HG03103 (cell line): ENCODE measurements at regions not wholly inside any gene's neighbourhood (a gene's known extent, or its start where the extent isn't known, plus 50 kb on each side); places are given as distances from the start of the nearest gene placed in this dataset.
"Not testable (repeated sequence)": the region's sequence is repeated elsewhere in the genome, so short reads cannot be mapped to it uniquely, and the experiment has no call there.

ENCODE experiments used
- ATAC-seq: cut with Tn5 transposase; IDR thresholded peaks from one replicate; pipeline ENCODE4 v1.9.1; 2021; ENCODE audit warnings: low read depth; ENCODE audit not compliant: unreplicated experiment

DNA sequence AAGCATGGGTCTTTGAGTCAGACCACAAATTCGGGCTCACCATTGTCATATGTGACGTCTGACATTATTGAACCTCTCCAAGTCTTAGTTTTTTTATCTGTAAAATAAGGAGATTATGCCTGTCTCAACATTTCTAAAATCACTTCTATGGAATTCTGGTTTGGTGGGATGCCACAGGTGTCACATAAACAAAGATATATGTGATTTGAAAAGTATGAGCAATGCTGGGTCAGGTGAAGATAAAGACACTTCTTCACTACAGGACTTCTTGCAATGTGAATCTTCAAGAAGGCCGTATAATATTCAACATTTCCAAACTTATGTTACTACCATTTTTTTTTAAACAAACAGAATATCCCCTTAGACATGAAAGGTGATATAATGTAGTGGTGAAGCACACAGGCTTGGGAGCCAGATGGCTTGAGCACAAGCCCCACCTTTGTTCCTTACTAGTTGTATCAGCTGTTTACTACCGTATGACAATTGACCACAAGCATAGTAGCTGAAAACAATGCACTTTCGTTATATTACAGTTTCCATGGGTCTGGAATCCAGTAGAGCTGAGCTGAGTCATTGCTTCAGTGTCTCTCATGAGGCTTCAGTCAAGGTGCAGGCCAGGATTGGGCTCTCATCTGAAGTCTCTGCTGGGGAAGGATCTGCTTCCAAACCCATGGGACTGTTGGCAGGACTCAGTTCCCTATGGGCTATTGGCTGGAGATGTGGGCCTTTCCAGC lies 87.7 kb downstream of the UTP18 start:
- ATAC-seq, result no peak

DNA sequence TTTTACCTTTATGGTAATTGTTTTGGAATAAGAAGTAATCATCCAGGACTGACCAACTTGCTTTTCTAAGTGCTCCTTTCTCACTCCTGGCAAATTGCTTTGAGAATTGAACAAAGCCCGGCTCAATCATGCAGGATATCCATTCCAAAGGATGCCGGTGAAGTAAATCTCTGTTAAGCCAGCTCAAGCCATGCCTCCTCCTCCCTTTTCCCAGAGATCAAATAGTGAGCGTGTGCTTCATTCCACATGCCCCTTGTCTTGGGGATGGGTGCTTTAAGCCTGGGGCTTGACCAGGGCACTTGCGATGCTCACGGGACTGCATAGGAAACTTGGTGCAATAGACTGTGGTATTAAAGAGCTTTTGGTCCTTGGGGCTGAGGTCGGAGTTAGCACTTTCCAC lies 90.7 kb downstream of the UTP18 start:
- no peak for ATAC-seq

DNA sequence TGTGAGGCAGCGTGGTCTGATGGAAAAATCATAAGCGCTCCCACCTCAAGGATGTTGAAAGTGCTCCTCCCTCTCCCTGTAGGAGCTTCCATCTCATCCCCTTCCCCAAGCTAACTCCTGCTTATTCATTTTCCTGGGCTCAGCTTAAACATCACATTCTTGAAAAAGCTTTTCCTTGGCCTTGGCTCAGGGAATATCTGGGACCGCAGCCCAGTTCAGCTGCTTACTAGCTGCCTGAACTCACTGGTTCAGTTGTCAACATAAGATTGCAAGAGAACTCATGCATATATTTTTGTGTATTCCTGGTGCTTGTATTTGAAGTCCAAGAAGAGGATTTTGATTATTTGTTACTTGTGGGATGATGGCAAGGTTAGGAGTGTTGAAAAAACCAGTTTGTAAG lies 91.5 kb downstream of the UTP18 start:
- no peak for ATAC-seq

DNA sequence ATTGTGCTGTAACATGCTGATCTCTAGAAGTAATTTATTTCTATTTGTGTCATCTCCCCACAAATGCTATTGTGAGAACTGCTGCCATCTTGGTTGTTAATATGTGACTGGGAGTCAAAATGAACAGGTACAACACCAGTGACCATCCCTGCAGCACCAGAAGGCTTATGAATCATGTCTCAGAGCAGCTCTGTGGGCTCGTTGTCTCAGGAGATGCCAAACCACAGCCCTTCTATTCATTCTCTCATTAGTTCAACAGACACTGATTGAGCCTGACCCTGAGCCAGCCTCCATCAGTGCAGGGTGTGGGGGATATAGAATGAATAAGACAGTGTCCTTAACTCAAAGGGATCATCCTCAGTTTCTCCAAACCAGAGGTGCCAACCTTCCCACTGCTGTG lies 92.5 kb downstream of the UTP18 start:
- no peak for ATAC-seq

DNA sequence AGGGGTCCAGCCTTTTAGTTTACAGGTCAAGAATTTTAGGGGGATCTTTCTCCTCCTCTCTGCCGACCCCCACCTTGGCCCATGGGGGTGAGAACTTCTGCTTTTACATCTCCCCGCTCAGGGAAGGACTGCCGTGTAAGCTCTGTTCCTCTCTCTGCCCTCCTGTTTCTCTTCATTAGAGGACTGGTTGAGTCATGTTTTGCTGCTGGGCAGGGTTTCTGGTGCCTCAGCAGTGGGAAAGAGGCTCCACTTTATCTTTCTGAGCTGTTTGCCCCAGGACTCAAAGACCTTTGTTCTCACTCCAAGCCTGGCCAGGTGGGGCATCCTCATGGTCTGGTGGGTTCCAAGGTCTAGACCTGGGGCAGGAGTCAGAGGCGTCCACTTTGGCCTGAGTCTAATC lies 93.0 kb downstream of the UTP18 start:
- ATAC-seq, result no peak

DNA sequence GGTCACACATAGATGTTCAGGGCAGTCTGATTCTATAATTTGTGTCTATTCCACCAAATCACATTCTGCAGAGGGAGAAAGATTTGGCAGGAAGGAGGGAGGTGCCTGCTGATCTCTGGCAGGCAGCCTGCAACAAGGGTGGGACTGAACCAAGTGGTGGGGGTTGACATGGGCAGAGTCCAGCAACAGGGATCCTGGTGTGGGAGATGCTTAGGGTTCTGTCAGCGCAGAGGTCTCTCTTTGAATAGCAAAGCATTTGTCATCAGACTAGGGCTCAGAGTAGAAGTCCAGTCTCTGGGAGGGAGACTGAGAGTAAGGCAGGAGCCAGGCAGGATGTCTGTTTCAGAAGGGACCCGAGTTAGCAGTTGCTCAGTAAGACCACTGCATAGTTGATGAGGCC lies 94.6 kb downstream of the UTP18 start:
- no peak for ATAC-seq

DNA sequence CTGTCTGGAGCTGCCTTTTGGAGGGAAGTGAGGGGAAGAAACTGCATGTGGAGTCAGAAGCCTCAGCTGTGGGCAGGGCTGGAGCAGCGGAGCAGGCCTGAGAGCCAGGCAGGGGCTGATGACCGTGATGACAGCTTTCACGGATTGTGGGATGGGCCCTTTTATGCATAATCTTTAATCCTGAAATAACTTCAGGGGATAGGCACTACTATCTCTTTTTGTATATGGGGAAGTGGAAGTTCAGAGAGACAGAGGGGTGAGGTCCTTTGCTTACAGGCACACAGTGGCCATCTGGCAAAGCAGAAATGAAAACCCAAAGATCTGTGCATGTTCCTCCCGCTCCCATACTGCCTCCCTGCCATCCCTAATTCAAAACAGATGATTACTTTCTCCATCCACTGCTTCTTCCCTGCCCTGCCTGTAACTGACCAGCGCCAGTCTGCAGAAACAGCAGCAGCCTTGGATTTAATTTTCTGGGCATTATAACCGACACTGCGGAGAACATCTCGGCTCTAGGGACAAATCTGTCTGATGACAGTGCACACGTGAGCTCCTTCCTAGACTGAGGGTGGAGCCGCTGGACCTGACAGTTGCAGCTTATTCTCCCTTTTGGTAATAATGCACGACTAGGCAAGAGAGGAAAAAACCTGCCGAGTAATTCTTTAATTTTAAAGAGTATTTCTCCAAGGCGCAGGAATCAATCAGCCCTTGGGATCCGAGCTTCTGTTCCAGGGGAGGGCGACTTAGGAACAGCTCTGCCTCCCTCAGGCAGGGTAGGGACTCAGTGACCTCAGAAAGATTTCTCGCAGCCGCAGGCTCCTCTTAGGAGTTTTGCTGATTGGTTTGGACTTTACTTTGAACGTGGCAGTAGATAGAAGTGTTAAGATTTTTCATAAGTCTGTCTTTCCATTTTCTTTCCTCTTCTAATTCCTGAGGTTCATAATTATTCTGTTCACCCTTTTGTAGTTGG lies 95.4 kb downstream of the UTP18 start:
- no peak for ATAC-seq

DNA sequence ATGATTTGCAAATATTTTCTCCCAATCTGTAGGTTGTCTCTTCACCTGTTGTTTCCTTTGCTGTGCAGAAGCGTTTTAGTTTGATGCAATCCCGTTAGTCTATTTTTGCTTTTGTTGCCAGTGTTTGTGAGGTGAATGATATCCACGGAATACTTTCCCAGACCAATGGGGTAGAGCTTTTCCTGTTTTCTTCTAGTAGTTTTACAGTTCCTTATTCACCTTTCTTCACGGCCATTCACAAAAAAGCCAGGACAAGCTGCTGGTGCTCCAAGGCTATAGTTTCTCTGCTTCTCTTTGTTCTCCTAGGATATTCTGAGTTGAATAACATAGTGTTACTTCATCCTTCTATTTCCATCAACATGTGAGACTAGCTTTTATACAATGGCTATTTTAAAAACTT lies 98.7 kb downstream of the UTP18 start:
- no peak for ATAC-seq

DNA sequence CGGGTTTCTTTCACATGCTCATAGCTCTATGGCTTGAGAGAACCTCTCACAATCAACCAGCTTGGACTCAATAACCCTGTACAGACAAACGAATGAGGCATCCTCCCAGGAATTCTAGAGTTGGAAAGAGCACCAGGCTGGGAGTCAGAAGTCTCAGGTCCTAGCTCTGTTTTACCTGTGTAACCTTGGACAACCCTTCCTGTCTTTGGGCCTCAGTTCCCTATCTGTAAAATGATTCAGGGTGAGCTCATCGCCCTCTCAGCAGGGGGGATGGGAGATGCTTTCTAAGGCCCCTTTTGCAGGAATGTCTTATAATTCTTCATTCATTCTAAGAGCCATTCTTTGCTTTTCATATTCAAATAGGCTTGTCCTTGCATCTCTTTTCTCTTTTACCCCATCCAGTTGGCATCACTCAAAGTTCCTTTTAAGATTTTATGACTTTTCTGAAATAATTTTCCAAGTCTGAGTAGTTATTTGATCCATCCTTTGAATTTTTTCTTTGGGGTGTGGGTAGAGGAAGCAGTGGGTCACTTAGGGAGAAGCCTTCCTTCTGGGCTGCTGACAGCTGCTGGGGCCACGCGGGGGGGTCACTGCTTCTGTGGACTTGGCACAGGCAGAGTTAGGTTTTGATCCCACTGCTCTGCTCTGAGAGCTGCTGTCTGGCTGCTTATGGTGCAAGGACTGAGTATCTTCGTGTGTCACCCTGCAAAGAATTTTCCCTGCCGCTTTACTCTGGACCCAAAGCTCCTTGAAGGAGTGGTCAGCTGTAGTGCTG lies 102.7 kb downstream of the UTP18 start:
- ATAC-seq, result no peak

DNA sequence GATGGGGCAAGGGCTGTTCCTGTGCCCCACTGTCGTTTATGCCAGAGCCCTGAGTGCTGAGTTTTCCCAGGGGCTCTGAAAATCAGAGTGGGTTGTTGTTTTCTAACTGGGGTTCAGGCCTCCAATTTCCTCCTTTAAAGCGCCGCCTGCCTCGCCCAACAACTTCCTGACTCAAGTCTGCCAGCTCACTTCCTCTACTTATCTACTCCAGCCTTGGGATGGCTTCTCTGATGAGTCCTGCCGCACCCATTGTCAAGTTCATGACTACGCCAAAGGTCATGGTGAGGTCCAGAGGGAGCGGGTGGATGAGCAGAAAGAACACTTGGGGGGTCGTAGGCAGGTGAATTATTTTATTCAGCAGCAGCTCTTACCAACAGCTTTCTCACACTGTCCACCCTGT lies 104.7 kb downstream of the UTP18 start:
- no peak for ATAC-seq

DNA sequence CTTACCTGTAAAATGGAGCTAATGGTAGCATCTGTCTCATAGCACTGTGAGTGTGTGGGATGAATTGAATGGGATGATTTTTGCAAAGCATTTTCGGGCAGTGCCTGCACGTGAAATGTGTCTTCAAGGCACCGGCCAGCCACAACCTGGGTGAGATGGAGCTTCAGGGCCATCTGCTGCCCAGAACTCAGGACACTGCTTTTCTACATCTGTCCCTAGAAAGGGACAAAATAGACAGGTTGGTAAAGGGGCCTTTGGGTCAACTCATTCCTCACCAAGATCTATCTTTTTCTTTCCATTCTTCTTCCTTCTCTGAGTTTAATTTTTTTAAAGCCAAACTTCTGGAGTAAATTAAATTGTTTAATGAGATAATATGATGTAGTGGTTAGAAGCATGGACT lies 106.5 kb downstream of the UTP18 start:
- ATAC-seq, result no peak

DNA sequence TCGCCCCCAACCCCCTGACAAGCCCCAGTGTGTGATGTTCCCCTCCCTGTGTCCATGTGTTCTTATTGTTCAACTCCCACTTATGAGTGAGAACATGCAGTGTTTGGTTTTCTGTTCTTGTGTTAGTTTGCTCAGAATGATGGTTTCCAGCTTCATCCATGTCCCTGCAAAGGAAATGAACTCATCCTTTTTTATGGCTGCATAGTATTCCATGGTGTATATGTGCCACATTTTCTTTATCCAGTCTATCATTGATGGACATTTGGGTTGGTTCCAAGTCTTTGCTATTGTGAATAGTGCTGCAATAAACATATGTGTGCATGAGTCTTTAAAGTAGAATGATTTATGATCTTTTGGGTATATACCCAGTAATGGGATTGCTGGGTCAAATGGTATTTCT lies 107.5 kb downstream of the UTP18 start:
- ATAC-seq, result not testable (repeated sequence)

DNA sequence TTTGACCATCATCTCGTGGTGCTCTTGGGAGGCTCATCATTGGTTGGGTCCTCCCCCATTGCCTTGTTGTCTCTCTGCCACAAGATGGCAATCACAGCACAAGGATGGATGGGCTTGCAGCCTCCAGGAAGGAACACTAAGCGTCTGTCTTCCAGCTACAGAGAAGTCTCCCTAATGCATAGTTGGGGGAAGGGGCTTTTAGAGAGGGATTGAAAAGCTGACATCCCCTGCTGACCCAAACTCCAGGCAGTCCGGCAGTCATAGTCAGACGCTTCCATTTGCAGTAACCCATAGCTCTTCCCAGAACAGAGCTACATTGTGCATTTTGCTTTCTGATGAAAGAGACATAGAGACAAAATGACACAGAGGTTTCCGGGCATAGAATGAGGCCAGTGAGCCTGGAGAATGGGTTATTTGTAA lies 111.4 kb downstream of the UTP18 start:
- ATAC-seq, result peak; percentile 61

DNA sequence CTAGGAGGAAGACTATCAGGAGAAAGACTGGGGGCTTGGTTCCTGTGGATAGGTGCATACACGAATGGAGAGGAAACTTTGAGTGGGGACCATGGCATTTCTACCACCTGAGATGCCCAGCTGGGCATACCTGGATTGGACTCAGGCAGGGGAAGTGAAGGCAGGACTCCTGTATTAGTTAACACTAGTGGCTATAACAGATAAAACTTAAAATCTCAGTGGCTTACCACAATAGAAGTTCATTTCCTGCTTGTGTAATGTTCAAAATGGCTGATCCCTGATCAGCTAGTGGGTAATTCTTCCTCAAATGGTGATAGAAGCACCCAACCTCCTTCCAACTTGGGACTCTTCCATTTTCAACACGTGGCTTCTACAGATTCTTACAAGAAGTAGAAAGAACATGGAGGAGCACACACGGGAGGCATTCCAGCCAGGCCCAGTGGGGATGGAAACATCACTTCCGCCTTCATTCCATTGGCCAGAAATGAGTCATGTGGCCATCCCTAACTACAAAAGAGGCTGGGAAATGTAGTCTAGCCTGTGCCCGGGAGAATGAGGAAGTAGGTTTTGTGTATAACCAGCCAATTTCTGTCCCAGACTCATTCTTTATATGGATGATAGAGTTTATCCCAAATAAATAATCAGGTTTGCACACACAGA lies 112.1 kb downstream of the UTP18 start:
- peak; percentile 81 for ATAC-seq

DNA sequence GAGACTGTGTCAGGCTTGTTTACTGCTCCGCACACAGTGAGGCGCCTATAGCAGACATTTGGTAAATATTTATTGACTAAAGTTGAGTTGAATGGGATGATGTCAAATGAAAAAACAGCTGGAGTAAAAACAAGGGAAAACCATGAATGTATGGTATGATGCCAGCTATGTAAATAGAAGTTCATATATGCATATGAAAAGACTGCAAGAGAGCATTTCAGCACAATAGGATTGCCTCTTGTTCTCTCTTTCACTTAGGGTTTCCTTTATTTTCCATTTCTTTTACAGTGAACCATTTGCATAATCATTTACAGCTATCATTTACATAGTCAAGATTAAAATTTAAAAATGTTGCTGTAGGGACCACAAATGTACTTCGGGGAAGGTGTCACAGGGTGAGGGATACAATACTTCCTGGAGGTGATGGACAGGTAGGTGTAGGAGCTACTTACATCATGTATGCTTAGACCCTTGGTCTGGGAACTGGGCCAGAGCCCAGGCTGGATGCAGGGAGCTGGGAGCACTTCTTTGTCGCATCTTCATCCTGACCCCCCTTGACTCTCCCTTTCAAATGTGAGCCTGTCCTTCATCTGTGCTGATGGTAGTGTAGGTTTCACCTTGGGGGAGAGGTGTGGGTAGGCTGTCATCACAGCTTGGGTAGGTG lies 113.3 kb downstream of the UTP18 start:
- ATAC-seq, result no peak

DNA sequence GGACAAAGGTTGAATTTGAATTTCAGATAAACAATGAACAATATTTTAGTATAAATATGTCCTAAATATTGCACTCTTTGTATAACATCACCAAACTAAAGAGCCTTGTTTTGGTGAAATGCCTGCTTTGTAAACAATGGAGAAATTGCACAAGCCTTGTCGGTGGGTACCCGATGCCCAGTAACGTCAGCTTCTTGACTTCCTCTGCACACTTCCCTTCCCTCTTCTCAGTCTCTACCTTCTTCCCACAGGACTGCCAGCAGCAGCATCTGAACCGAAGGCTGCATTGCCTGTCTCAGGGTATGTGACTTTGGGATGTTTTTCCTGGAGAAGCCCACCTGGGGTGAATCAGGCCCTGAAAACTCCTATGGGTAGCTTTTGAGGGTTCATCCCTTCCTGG lies 113.9 kb downstream of the UTP18 start:
- ATAC-seq, result no peak

DNA sequence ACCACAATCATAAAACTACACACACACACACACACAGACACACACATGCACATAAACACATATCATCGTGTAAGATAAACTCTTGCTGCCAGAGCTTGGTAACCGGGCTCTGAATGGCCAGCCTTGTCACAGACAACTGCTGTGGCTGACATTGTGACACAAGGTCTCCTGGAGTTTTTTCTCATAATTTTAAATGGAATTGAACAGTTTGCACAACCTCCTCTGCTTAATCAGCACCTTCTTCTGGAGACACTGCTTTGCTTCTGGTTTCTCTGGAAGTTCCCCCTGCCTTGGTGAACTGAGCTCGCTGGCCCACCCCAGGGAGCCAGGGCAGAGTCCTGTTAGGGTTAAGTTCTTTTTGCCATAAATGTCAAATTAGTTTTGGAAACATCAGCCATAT lies 115.4 kb downstream of the UTP18 start:
- no peak for ATAC-seq

DNA sequence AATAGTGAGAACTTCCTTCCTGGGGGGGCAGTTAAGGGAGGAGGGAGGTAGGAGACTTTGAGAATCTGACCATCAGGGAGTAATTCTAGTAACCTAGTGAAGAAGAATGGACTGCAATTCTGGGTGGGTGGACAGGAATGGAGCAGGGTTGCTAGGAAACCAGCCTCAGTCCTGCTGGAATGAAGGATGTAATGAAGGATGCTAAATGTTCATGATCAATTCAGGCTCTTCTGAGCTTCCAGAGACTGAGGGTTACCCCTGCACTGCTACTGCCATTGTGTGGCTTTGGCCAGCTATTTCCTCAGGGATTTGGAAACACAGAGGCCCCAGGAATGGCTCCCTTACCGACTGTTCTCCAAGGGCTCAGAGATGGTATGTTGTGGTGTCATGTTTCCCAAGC lies 116.4 kb downstream of the UTP18 start:
- no peak for ATAC-seq

DNA sequence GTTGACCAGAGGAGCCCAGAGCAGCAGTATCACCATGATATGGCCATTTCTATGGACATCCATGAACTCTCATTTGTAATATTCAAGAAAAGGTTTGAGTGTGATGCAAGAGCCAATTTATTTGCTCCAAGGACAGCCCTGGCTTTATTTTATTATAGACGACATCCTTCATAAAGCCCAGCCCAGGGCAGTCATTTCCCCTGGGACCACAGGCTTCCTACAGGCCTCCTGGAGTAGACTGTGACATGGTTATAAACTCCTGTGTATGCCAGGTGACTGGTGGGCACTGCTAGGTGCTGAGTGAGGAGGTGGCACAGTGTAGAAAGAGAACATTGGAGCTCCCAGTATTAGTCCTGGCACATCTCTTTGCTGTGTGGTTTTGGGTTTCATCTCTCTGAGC lies 120.9 kb downstream of the UTP18 start:
- ATAC-seq, result no peak

DNA sequence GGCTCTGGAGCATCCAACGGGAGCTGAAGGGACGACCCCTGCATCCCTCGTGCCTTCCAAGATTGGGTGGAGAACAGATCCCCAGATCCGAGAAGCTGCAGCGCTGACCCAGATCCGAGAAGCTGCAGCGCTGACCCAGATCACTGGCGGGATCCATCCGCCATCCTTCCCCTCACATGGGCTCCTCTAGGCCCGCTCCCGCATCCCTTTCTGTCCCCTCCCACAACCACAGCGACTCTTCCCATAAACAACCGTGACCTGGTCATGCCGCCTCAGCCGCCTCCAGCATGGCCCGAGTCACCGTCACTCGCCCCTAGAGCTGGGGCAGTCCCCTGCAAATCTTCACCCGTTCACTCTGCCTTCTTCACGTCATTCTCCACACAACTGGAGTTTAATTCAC lies 124.9 kb downstream of the UTP18 start:
- no peak for ATAC-seq
